Mesenchymal stem cell (in vitro differentiated cells and primary cell): ENCODE measurements at regions not wholly inside any gene's neighbourhood (a gene's known extent, or its start where the extent isn't known, plus 50 kb on each side); places are given as distances from the start of the nearest gene placed in this dataset.

Experiments
- DNase-seq: peaks from one replicate; pipeline ENCODE4 v3.0.0-alpha.2; 2013
- H2AFZ ChIP-seq: one replicate; pipeline ENCODE4 v1.6.1; 2013; ENCODE audit warnings: low read depth, mild to moderate bottlenecking, control low read depth, inconsistent platforms, low read length, moderate library complexity
- H2AK5ac ChIP-seq: 2 replicates; pipeline ENCODE4 v1.6.1; 2013; ENCODE audit warnings: low read length, moderate library complexity, mild to moderate bottlenecking, inconsistent platforms; ENCODE audit not compliant: severe bottlenecking
- H2BK120ac ChIP-seq: one replicate; pipeline ENCODE4 v1.6.1; 2013; ENCODE audit warnings: low read depth, mild to moderate bottlenecking, inconsistent platforms, low read length, moderate library complexity
- H2BK12ac ChIP-seq, 2 experiments: one replicate each; pipeline ENCODE4 v1.6.1; 2013; ENCODE audit warnings: inconsistent platforms in 2 of 2, low read length in 2 of 2, mild to moderate bottlenecking in 2 of 2, moderate library complexity in 2 of 2, control low read depth in 1 of 2
- H2BK15ac ChIP-seq: one replicate; pipeline ENCODE4 v1.6.1; 2013; ENCODE audit warnings: mild to moderate bottlenecking, low read depth, inconsistent platforms; ENCODE audit not compliant: poor library complexity, severe bottlenecking
- H2BK5ac ChIP-seq: 2 replicates; pipeline ENCODE4 v1.6.1; 2013; ENCODE audit warnings: low read depth, mild to moderate bottlenecking, low read length, control low read depth, inconsistent platforms; ENCODE audit not compliant: poor library complexity, severe bottlenecking
- H3K14ac ChIP-seq, 2 experiments: one replicate each; pipeline ENCODE4 v1.6.1; 2013; ENCODE audit warnings: inconsistent platforms in 2 of 2, low read length in 2 of 2, control low read depth in 1 of 2, mild to moderate bottlenecking in 1 of 2, moderate library complexity in 1 of 2
- H3K18ac ChIP-seq, 2 experiments: one replicate each; pipeline ENCODE4 v1.6.1; 2013; ENCODE audit warnings: inconsistent platforms in 2 of 2, low read length in 2 of 2, control low read depth in 1 of 2, low read depth in 1 of 2, mild to moderate bottlenecking in 1 of 2
- H3K23ac ChIP-seq, 2 experiments: one replicate each; pipeline ENCODE4 v1.6.1; 2013; ENCODE audit warnings: inconsistent platforms in 2 of 2, low read length in 2 of 2, mild to moderate bottlenecking in 2 of 2, moderate library complexity in 2 of 2, control low read depth in 1 of 2
- H3K27ac ChIP-seq: 2 replicates; pipeline ENCODE4 v1.5.1; 2013; ENCODE audit warnings: mild to moderate bottlenecking, moderate library complexity, low read length, control low read depth, inconsistent platforms; ENCODE audit not compliant: poor library complexity, severe bottlenecking
- H3K27me3 ChIP-seq, 2 experiments: 2 replicates each; pipeline versions ENCODE4 v1.6.1 to v1.7.0; 2013; ENCODE audit warnings: low read length in 2 of 2, mild to moderate bottlenecking in 2 of 2, moderate library complexity in 2 of 2, control low read depth in 1 of 2, inconsistent platforms in 1 of 2; ENCODE audit not compliant: control insufficient read depth in 1 of 2, insufficient read depth in 1 of 2
- H3K36me3 ChIP-seq, 2 experiments: 2 replicates each; pipeline versions ENCODE4 v1.6.1 to v1.7.0; 2013; ENCODE audit warnings: low read length in 2 of 2, control low read depth in 1 of 2, inconsistent platforms in 1 of 2, low read depth in 1 of 2, mild to moderate bottlenecking in 1 of 2; ENCODE audit not compliant: insufficient read depth in 2 of 2, control insufficient read depth in 1 of 2
- H3K4ac ChIP-seq, 2 experiments: one replicate each; pipeline ENCODE4 v1.6.1; 2013; ENCODE audit warnings: inconsistent platforms in 2 of 2, low read length in 2 of 2, mild to moderate bottlenecking in 2 of 2, moderate library complexity in 2 of 2, control low read depth in 1 of 2, low read depth in 1 of 2
- H3K4me1 ChIP-seq: 2 replicates; pipeline ENCODE4 v1.6.1; 2013; ENCODE audit warnings: low read depth, low read length, control low read depth; ENCODE audit not compliant: control insufficient read depth, insufficient read depth
- H3K4me2 ChIP-seq: 2 replicates; pipeline ENCODE4 v1.6.1; 2013; ENCODE audit warnings: low read length, mild to moderate bottlenecking, inconsistent platforms; ENCODE audit not compliant: poor library complexity, severe bottlenecking
- H3K4me3 ChIP-seq, 2 experiments: 2 replicates each; pipeline versions ENCODE4 v1.5.1 to v1.7.0; 2013; ENCODE audit warnings: low read length in 2 of 2, mild to moderate bottlenecking in 2 of 2, control low read depth in 1 of 2, low read depth in 1 of 2; ENCODE audit not compliant: insufficient read depth in 1 of 2
- H3K79me1 ChIP-seq: replicated peaks from 2 replicates; pipeline ENCODE4 v1.6.1; 2013; ENCODE audit warnings: mild to moderate bottlenecking, control low read depth, low read length, inconsistent platforms; ENCODE audit not compliant: poor library complexity, severe bottlenecking
- H3K9ac ChIP-seq: 2 replicates; pipeline ENCODE4 v1.7.0; 2013; ENCODE audit warnings: mild to moderate bottlenecking, low read length, moderate library complexity
- H3K9me3 ChIP-seq: 2 replicates; pipeline ENCODE4 v1.7.0; 2013; ENCODE audit warnings: mild to moderate bottlenecking, low read length; ENCODE audit not compliant: control insufficient read depth
- H4K8ac ChIP-seq: one replicate; pipeline ENCODE4 v1.6.1; 2013; ENCODE audit warnings: inconsistent platforms, mild to moderate bottlenecking, low read length, moderate library complexity
- H4K91ac ChIP-seq: one replicate; pipeline ENCODE4 v1.6.1; 2013; ENCODE audit warnings: mild to moderate bottlenecking, low read length, inconsistent platforms
- WGBS: methylation state at CpG from one replicate; pipeline ENCODE4 v1.1.7; 2013; ENCODE audit warnings: mixed read lengths; 5-methylcytosine and 5-hydroxymethylcytosine counted together

DNA sequence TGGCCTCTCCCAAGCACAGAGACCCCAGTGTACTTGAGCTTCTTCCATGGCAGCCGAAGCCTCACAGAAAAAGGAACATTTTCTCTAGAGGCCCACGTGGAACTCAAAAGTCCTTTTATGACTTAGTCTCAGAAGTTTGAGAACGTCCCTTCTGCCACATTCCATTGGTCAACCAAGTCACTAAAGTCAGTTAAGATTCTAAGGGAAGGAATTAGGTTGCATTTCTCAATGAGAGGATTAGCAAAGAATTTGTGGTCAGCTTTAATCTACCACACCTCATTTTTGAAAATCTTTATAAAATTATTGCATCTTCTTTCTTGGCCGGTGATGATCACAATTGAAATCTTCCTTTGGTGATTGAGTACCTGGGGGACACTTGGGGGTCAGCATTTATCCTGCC is 279.9 kb upstream of the TBX3 start:
- Histone ChIP-seq H3K4me2 (no peak overlapping the region), H2BK12ac (no peak overlapping the region), H2AFZ (no peak overlapping the region), H4K91ac (no peak overlapping the region), H3K18ac (no peak overlapping the region), H4K8ac (no peak overlapping the region), H3K14ac (no peak overlapping the region), H3K23ac (no peak overlapping the region), H2BK120ac (no peak overlapping the region), H3K4ac (no peak overlapping the region), H3K9ac (no peak overlapping the region), H2BK5ac (no peak overlapping the region), H3K27me3 (no peaks in the 10 kb centered on the region), H2BK15ac (no peak overlapping the region), H3K36me3 (no peaks in the 10 kb centered on the region), H3K9me3 (no peaks in the 10 kb centered on the region), H3K79me1 (no peaks in the 10 kb centered on the region), H3K27ac (no peak overlapping the region), H2AK5ac (no peak overlapping the region), H3K4me3 (no peak overlapping the region), H3K4me1 (no peaks in the 10 kb centered on the region)
- no peak for DNase-seq
- WGBS = 75% methylated on average over 4 of the region's 4 CpGs

DNA sequence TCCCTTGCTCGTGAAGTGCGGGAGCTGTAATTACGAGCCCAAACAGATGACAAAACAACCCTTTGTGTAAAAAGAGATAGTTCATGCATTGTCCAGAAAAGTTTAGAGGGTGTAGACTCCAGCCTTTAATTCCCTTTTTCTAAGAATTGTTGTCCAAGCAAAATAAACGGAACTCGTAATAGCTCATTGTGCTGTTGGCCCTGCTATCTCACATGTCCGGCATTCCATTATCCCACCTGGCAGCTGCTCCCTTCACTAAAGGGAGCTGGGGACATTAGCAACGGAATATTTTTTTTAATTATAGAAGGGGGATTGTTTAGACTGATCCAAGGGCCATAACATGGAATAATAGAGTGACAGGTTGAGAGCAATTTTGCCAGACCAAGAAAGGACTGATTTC is 277.5 kb upstream of the TBX3 start:
- Histone ChIP-seq H3K4me1 (no peaks in the 10 kb centered on the region), H3K4me3 (no peak overlapping the region), H3K9me3 (no peaks in the 10 kb centered on the region), H4K91ac (no peak overlapping the region), H4K8ac (no peak overlapping the region), H3K9ac (no peak overlapping the region), H3K4me2 (no peak overlapping the region), H3K18ac (no peak overlapping the region), H2AK5ac (no peak overlapping the region), H3K23ac (no peak overlapping the region), H2BK120ac (no peak overlapping the region), H3K36me3 (no peaks in the 10 kb centered on the region), H2BK12ac (no peak overlapping the region), H3K4ac (no peak overlapping the region), H2BK5ac (no peak overlapping the region), H3K27me3 (no peaks in the 10 kb centered on the region), H3K79me1 (no peaks in the 10 kb centered on the region), H3K27ac (no peak overlapping the region), H2BK15ac (no peak overlapping the region), H3K14ac (no peak overlapping the region), H2AFZ (no peak overlapping the region)
- WGBS = 89% methylated on average over 7 of the region's 7 CpGs
- no peak for DNase-seq

DNA sequence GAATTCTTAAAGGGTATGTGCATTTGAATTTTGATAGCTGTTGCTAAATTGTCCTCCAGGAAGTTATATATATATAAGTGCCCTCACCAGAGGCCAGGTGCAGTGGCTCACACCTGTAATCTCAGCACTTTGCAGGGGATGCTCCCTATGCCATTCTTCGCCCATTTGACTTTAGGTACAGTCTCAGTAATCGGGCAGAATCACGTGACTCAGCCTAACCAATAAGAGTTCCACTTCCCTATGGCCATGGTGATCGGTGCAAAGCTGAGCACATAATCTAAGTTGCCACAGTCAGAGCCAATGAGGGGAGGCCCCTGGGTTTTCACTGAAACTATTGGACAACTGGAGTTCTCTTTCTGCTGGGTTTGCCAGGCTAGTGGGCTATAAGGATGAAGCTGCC is 274.6 kb upstream of the TBX3 start:
- Histone ChIP-seq H3K27ac (no peak overlapping the region), H4K8ac (no peak overlapping the region), H2AK5ac (no peak overlapping the region), H3K4ac (no peak overlapping the region), H3K79me1 (no peaks in the 10 kb centered on the region), H2BK120ac (no peak overlapping the region), H3K23ac (no peak overlapping the region), H2BK12ac (peak overlapping the region in 1 of 2 experiments; percentile 37), H4K91ac (no peak overlapping the region), H2BK5ac (no peak overlapping the region), H3K18ac (no peak overlapping the region), H3K9me3 (no peaks in the 10 kb centered on the region), H3K9ac (no peak overlapping the region), H2AFZ (no peak overlapping the region), H3K4me1 (no peaks in the 10 kb centered on the region), H3K36me3 (no peaks in the 10 kb centered on the region), H2BK15ac (no peak overlapping the region), H3K27me3 (no peaks in the 10 kb centered on the region), H3K14ac (no peak overlapping the region), H3K4me2 (no peak overlapping the region), H3K4me3 (no peak overlapping the region)
- no peak for DNase-seq
- WGBS = 100% methylated on average over 4 of the region's 4 CpGs

DNA sequence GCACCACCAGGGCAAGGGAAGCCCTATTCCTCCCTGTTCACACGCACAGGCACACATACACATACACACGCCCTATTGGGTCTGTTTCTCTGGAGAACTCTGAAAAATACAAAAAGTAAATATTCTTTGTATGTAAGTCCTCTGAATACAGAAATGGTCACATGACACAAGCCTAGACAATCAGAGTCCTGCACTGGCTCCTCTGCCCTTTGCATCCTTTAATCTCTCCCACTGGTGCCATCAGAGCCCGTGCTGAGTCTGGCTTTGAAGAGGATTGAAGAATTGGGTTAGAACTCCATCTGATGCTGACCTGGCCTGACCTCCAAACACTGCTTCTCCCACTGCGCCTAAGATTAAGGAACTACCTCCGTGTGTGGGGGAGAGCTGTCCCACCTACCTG is 273.2 kb upstream of the TBX3 start:
- no peak overlapping the region for H2BK5ac ChIP-seq
- H4K91ac ChIP-seq = peak overlapping the region; percentile 53
- H3K18ac ChIP-seq = peak overlapping the region; percentile 56 to 64
- H4K8ac ChIP-seq = no peak overlapping the region
- no peak overlapping the region for H3K23ac ChIP-seq
- no peak overlapping the region for H3K9ac ChIP-seq
- no peak overlapping the region for H3K4me2 ChIP-seq
- H3K9me3 ChIP-seq = no peaks in the 10 kb centered on the region
- peak overlapping the region; percentile 61 to 73 for H2BK12ac ChIP-seq
- no peak overlapping the region for H3K27ac ChIP-seq
- H3K4ac ChIP-seq = peak overlapping the region in 1 of 2 experiments; percentile 67
- H3K14ac ChIP-seq = peak overlapping the region in 1 of 2 experiments; percentile 22
- H3K27me3 ChIP-seq = no peaks in the 10 kb centered on the region
- no peaks in the 10 kb centered on the region for H3K79me1 ChIP-seq
- no peak overlapping the region for H2AK5ac ChIP-seq
- no peak overlapping the region for H2AFZ ChIP-seq
- DNase-seq = no peak
- H2BK15ac ChIP-seq = peak overlapping the region; percentile 57
- no peak overlapping the region for H3K4me3 ChIP-seq
- H3K4me1 ChIP-seq = no peaks in the 10 kb centered on the region
- H2BK120ac ChIP-seq = no peak overlapping the region
- no peaks in the 10 kb centered on the region for H3K36me3 ChIP-seq
- 92% methylated on average over 5 of the region's 5 CpGs for WGBS
